ENCODE measurements at regions not wholly inside any gene's neighbourhood (a gene's known extent, or its start where the extent isn't known, plus 50 kb on each side); places are given as distances from the start of the nearest gene placed in this dataset.

GRCh38 chr6:54632984-54633565, 213.5 kb upstream of the FAM83B start:
- no peaks in the 10 kb centered on the region for H3K4me1 ChIP-seq (replicated peaks in 1 of 2; ENCODE audit: control insufficient read depth in 2 of 2, insufficient read depth in 2 of 2, low read length in 2 of 2)
- H3K27me3 ChIP-seq (ENCODE audit: control insufficient read depth in 2 of 2, insufficient read depth in 2 of 2, low read length in 2 of 2), result no peaks in the 10 kb centered on the region
- CTCF ChIA-PET (ENCODE audit: low intra/inter-chr PET ratio), result no interaction called here
- TF ChIP-seq, protein P1, sequence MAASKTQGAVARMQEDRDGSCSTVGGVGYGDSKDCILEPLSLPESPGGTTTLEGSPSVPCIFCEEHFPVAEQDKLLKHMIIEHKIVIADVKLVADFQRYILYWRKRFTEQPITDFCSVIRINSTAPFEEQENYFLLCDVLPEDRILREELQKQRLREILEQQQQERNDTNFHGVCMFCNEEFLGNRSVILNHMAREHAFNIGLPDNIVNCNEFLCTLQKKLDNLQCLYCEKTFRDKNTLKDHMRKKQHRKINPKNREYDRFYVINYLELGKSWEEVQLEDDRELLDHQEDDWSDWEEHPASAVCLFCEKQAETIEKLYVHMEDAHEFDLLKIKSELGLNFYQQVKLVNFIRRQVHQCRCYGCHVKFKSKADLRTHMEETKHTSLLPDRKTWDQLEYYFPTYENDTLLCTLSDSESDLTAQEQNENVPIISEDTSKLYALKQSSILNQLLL (CRISPR knock-in tag; IDR thresholded peaks at IDR 0.05; ENCODE audit: borderline replicate concordance), result no peak
- TF ChIP-seq ZFP36 (IDR thresholded peaks at IDR 0.05; ENCODE audit: low read depth, low read length, partially characterized antibody) (no peak), TSC22D4 (tag; IDR thresholded peaks at IDR 0.05) (no peak)
- DNase-seq (ENCODE audit: extremely low read depth in 1 of 4, low spot score in 3 of 4), result no peak
- in situ Hi-C loops (cut with MboI) (no loop called here), intact Hi-C loops (cut with micrococcal nuclease) (no loop called here)
- no peak overlapping the region for H3K4me3 ChIP-seq
- no peak overlapping the region for H2AFZ ChIP-seq (ENCODE audit: low read depth, low read length)
- FAIRE-seq, result no peak
- no peaks in the 10 kb centered on the region for H3K9me1 ChIP-seq (ENCODE audit: control insufficient read depth, insufficient read depth, low read length)
- no TSS peak for BruUV-seq (replicated peaks)
- H3K4me2 ChIP-seq (ENCODE audit: insufficient read depth, low read length), result no peak overlapping the region
- no peak overlapping the region for H3K27ac ChIP-seq (ENCODE audit: extremely low read depth, low read depth, low read length)
- no peak for ATAC-seq
- no peaks in the 10 kb centered on the region for H3K9me3 ChIP-seq (replicated peaks; ENCODE audit: control insufficient read depth, insufficient read depth, low read depth, low read length)
- H3K9ac ChIP-seq (ENCODE audit: insufficient read depth in 1 of 2, low read depth in 2 of 2, low read length in 2 of 2), result no peak overlapping the region
- no peaks in the 10 kb centered on the region for H3K79me2 ChIP-seq (ENCODE audit: control insufficient read depth, insufficient read depth, low read length)
- 0% methylated on average over 2 of the region's 2 CpGs for WGBS (ENCODE audit: insufficient coverage, low coverage, missing lambda C conversion rate)
- POLR2A ChIA-PET, result no interaction called here
- no peaks in the 10 kb centered on the region for H3K36me3 ChIP-seq (ENCODE audit: control insufficient read depth, insufficient read depth, low read length)
- H4K20me1 ChIP-seq (replicated peaks; ENCODE audit: control insufficient read depth, insufficient read depth, low read length), result no peaks in the 10 kb centered on the region

DNA sequence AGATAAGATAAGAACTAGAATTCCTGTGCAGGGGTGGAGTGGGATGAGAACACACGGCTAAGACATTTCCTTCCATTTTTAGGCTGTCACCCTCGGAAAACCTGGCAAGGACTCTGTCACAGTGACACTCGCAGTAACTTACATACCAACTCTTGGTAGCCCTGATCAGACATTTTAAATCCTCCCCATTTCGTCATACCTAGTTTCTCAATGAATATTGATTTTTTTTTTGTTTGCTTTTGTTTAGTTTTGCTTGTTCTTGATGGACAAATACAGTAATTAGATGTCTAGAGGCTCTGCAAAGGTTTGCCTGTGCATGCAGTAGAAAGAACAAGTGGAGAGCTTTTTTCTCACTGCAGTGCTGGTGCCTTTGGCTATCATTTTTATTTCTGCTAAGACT, 213.0 kb upstream of the FAM83B start:
- Histone ChIP-seq H4K20me1 (replicated peaks; ENCODE audit: control insufficient read depth, insufficient read depth, low read length) (no peaks in the 10 kb centered on the region), H3K4me2 (ENCODE audit: insufficient read depth, low read length) (no peak overlapping the region), H3K79me2 (ENCODE audit: control insufficient read depth, insufficient read depth, low read length) (no peaks in the 10 kb centered on the region), H3K9me1 (ENCODE audit: control insufficient read depth, insufficient read depth, low read length) (no peaks in the 10 kb centered on the region), H3K4me3 (no peak overlapping the region), H3K9ac (ENCODE audit: insufficient read depth in 1 of 2, low read depth in 2 of 2, low read length in 2 of 2) (no peak overlapping the region), H2AFZ (ENCODE audit: low read depth, low read length) (no peak overlapping the region), H3K27me3 (ENCODE audit: control insufficient read depth in 2 of 2, insufficient read depth in 2 of 2, low read length in 2 of 2) (no peaks in the 10 kb centered on the region), H3K9me3 (replicated peaks; ENCODE audit: control insufficient read depth, insufficient read depth, low read depth, low read length) (no peaks in the 10 kb centered on the region), H3K4me1 (replicated peaks in 1 of 2; ENCODE audit: control insufficient read depth in 2 of 2, insufficient read depth in 2 of 2, low read length in 2 of 2) (no peaks in the 10 kb centered on the region), H3K36me3 (ENCODE audit: control insufficient read depth, insufficient read depth, low read length) (no peaks in the 10 kb centered on the region), H3K27ac (ENCODE audit: extremely low read depth, low read depth, low read length) (no peak overlapping the region)
- in situ Hi-C loops (cut with MboI) (no loop called here), intact Hi-C loops (cut with micrococcal nuclease) (no loop called here)
- no peak for FAIRE-seq
- WGBS (ENCODE audit: insufficient coverage, low coverage, missing lambda C conversion rate), result 0% methylated on average over 4 of the region's 4 CpGs
- ChIA-PET CTCF (ENCODE audit: low intra/inter-chr PET ratio) (no interaction called here), POLR2A (no interaction called here)
- ATAC-seq, result no peak
- DNase-seq (ENCODE audit: extremely low read depth in 1 of 4, low spot score in 3 of 4), result no peak
- BruUV-seq (replicated peaks), result no TSS peak
- TF ChIP-seq HNRNPL (IDR thresholded peaks at IDR 0.05; ENCODE audit: low read depth, low read length) (no peak), FOXJ3 (CRISPR knock-in tag; IDR thresholded peaks at IDR 0.05) (no peak), IRF1 (CRISPR knock-in tag; IDR thresholded peaks at IDR 0.05; ENCODE audit: borderline replicate concordance) (no peak), JUNB (CRISPR knock-in tag; conservative IDR thresholded peaks at IDR 0.05) (no peak)
